ENCODE measurements at regions not wholly inside any gene's neighbourhood (a gene's known extent, or its start where the extent isn't known, plus 50 kb on each side); places are given as distances from the start of the nearest gene placed in this dataset.
"Not testable (repeated sequence)": the region's sequence is repeated elsewhere in the genome, so short reads cannot be mapped to it uniquely, and the experiment has no call there.

DNA sequence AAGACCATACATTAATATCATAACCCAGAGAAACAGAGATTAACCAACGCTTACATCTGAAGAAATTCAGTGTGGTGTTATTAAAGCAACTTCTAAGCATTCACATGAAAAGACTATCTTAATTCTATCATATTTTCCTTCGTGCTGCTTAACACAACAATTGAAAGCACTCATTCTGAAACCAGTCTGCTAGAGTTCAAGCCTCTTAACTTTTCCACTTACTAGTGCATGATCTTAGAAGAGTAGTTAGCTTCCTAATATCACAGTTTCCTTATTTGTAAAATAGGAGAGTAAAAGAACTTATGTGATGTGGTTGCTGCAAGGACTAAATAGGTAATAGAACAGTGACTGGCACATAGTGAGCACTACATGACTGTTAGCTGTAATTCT, 379.3 kb downstream of the TRIM36 start:
- no peak for DNase-seq

GRCh38 chr5:114789773-114790402, 379.8 kb downstream of the TRIM36 start:
- no peak for DNase-seq

GRCh38 chr5:114782869-114783268, 386.8 kb downstream of the TRIM36 start:
- no peak for DNase-seq

- DNase-seq: no peak
Measured at GRCh38 chr5:114782177-114782576, 387.5 kb downstream of the TRIM36 start.

DNA sequence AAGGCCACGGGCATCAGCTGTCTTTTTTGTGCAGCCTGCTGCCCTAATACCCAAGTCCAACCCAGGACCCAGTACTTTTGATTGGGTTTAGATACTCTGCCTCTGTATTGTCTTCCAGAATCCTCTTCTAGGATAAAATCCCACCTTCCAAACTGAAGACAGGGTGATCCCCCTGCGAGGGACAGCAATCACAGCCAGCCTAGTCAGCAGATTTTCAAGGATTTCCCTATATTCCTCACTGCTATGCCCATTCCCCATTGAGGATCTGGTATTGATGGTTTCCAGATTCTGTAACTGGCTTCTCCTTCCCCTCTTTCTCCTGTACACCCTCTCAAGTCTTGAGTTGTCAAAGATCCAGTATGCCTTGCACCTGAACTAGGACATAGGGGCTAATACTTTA, 389.4 kb downstream of the TRIM36 start:
- no peak for DNase-seq

GRCh38 chr5:114744406-114744805, 382.5 kb downstream of the KCNN2 start:
- DNase-seq: no peak

DNA sequence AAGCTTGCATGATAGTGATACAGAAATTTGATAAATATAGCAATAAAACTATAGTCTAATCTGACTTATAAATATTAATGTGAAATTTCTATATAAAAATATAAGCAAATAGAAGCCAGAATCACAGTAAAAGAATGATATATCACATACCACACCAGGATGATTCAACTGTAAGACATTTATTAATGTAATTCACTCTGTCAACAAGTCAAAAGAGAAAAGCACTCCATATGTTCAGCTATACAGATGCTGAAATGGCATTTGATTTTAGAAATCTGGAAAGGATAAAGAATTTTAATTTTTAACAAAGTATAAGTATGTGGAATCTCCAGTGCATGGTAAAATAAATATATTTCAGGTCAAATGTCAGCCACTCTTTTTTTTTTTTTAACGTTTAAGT, 372.4 kb downstream of the KCNN2 start:
- no peak for DNase-seq

DNA sequence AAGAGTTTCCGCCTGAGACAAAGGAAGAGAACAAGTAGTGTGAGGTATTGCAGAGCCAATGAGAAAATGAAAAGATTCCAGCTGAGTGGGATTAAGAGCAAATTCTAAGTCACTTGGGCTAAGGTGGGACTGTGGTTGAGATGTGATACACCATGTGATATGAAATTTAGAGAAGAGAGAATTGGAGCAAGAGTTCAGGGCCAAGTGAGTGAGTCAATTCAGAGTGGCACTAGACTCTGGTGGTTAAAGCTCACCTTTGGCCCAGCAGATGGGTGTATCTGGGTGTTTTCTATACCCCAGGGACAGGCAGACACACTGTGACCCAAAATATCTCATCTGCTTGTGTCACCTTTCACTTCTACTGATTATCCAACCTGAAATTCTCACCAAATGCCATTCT, 368.1 kb downstream of the KCNN2 start:
- no peak for DNase-seq

- DNase-seq: no peak
Measured at GRCh38 chr5:114727358-114727757, 365.5 kb downstream of the KCNN2 start.

DNA sequence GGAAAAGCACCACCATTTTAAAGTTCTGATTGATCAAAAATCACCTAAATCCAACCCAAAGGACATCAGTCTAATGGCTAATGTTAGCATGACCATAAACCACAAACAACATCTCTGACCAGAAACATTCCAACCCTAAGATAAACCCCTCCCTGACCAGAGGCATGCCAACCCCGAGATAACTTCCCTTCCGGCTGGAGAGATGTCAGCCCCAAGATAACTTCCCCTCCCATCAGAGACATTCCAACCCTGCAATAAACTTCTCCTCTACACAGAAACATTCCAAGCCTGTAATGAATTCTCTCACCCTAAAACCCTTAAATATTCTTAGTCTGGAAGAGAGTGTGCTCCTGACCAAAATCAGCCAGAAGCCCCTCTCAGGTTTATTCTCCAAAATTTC, 364.3 kb downstream of the KCNN2 start:
- no peak for DNase-seq

DNA sequence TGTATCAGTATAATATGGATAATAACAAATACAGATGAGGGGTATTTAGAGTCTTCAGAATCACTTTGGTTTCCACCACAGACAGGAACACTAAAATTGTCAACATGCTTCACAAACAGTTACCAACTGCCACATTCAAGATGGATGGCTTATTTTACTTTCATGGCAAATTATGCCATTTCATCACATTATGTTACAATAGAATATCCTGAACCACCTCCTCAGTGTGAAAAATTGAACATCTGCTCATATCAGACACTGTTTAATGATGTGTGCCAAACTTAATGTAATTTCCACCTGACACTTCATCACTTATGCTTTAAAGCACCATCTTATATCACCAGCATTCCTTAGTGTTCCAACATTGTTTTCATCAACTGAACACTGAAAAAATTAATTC, 357.4 kb downstream of the KCNN2 start:
- no peak for DNase-seq

DNA sequence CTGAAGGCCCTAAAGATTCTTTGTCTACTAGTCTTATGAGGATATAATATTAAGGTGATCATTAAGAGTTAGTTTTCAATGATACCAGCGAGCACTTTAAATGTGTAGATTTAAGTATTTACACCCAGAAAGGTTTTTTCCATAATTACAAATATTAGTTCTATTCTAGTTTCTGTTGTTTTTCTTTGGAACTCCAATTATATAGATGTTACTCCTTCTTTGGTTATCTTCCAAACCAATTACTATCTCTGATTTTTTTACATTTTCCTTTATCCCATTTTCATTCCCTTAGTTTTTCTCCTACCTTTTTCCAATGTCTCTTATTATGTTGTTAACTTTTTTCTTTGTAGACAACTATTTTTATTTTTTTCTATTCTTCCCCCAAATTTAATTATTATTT, 355.1 kb downstream of the KCNN2 start:
- no peak for DNase-seq

DNA sequence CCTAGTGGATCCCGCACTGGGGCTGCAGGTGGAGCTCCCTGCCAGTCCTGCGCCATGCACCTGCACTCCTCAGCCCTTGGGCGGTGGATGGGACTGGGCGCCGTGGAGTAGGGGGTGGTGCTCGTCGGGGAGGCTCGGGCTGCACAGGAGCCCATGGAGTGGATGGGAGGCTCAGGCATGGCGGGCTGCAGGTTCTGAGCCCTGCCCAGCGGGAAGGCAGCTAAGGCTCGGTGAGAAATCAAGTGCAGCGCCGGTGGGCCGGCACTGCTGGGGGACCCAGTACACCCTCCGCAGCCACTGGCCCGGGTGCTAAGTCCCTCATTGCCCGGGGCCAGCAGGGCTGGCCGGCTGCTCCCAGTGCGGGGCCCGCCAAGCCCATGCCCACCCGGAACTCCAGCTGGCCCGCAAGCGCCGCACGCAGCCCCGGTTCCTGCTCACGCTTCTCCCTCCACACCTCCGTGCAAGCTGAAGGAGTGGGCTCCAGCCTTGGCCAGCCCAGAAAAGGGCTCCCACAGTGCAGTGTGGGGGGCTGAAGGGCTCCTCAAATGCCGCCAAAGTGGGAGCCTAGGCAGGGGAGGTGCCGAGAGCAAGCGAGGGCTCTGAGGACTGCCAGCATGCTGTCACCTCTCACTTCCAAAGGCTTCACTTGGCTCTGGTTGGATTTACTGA, 342.5 kb downstream of the KCNN2 start:
- not testable (repeated sequence) for DNase-seq

GRCh38 chr5:114702731-114703130, 340.9 kb downstream of the KCNN2 start:
- DNase-seq: no peak

GRCh38 chr5:114702136-114702535, 340.3 kb downstream of the KCNN2 start:
- DNase-seq: no peak

GRCh38 chr5:114700823-114701222, 339.0 kb downstream of the KCNN2 start:
- no peak for DNase-seq

DNA sequence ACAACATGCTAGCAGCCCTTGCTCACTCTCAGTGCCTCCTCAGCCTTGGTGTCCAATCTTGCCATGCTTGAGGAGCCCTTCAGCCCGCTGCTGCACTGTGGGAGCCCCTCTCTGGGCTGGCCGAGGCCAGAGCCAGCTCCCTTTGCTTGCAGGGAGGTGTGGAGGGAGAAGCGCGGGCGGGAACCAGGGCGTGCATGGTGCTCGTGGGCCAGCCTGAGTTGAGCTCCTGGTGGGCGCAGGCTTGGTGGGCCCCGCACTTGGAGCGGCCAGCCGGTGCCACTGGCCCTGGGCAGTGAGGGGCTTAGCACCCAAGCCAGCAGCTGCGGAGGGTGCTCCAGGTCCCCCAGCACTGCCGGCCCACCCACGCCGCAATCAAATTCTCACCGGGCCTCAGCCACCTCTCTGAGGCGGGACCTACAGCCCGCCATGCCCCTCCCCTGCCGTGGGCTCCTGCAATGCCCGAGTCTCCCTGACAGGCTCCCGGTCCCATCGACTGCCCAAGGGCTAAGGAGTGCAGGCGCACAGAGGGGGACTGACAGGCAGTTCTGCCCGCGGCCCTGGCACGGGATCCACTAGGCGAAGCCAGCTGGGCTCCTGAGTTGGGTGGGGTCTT, 333.5 kb downstream of the KCNN2 start:
- no peak for DNase-seq

DNA sequence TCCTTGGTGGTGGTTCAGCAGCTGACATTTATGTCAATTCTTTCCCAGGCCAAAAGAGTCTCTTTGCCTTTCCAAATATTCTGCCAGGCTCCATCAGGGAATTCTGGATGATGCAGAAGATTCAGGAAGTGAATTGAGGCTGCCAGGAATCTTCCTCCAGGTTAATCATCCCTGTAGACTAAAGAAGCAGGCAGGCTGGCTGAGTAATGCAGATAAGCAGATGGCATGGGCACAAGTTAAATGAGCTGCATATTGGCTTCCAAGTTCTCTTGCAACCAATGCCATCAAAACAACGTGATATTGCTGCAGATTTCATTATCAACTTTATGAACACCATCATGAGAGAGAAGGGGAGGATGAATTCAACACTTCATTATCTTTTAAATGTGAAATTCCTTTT, 324.5 kb downstream of the KCNN2 start:
- no peak for DNase-seq

GRCh38 chr5:114678778-114679177, 316.9 kb downstream of the KCNN2 start:
- DNase-seq: no peak

DNA sequence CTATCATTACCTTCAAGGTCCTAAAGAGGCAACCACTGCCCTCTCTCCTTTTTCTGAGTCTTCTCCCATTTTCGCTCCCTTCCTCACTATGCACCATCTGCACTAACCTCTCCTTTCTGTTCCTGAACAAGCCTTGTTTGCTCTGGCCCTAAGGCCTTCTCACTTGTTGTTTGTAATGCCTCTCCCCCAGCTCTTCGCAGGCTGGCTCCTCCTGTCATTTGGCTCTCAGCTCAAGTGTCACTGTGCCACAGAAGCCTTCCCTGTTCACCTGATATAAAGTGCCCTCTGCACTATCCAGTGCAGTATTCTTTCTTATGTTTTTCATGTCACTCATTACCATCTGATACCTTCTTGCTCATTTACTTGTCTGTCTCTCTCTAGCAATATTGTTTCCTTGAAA, 303.7 kb downstream of the KCNN2 start:
- DNase-seq: no peak

GRCh38 chr5:114660791-114661190, 298.9 kb downstream of the KCNN2 start:
- no peak for DNase-seq

- DNase-seq: no peak
Measured at GRCh38 chr5:114658194-114658593, 296.3 kb downstream of the KCNN2 start.

- no peak for DNase-seq
Measured at GRCh38 chr5:114657342-114658130, 295.7 kb downstream of the KCNN2 start.

GRCh38 chr5:114649878-114650277, 288.0 kb downstream of the KCNN2 start:
- no peak for DNase-seq
